ENCODE measurements at regions not wholly inside any gene's neighbourhood (a gene's known extent, or its start where the extent isn't known, plus 50 kb on each side); places are given as distances from the start of the nearest gene placed in this dataset.
"Not testable (repeated sequence)": the region's sequence is repeated elsewhere in the genome, so short reads cannot be mapped to it uniquely, and the experiment has no call there.

DNA sequence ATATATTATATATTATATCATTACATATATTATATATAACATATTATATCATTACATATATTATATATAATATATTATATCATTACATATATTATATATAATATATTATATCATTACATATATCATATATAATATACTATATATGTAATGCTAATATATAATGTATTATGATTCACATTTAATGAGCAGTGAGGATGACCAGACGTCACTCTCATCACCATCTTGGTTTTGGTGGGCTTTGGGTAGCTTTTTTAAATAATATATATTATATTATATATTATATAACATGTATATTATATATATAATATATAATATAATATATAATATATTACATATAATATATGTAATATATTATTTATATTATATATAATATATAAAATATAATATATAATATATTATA, 1189.4 kb upstream of the AUTS2 start:
- FAIRE-seq, result no peak
- H3K27ac Mint-ChIP-seq (ENCODE audit: unreplicated experiment), result no peak overlapping the region
- Histone ChIP-seq H3K9ac (ENCODE audit: low read length) (no peak overlapping the region), H3K9me3 (ENCODE audit: insufficient read depth, low read depth, low read length) (no peaks in the 10 kb centered on the region), H3K27me3 (ENCODE audit: insufficient read depth, low read length) (no peaks in the 10 kb centered on the region), H4K20me1 (ENCODE audit: insufficient read depth, low read length) (no peaks in the 10 kb centered on the region), H2AFZ (ENCODE audit: low read depth, low read length) (no peak overlapping the region), H3K4me2 (ENCODE audit: low read length) (no peak overlapping the region), H3K27ac (ENCODE audit: low read depth, low read length) (no peak overlapping the region), H3K4me3 (ENCODE audit: insufficient read depth, low read depth, low read length) (no peak overlapping the region), H3K79me2 (ENCODE audit: insufficient read depth, low read length) (no peaks in the 10 kb centered on the region), H3K36me3 (ENCODE audit: insufficient read depth, low read length) (no peaks in the 10 kb centered on the region), H3K4me1 (ENCODE audit: insufficient read depth, low read length) (no peaks in the 10 kb centered on the region)
- H3K9me3 Mint-ChIP-seq (ENCODE audit: unreplicated experiment), result peaks cover 6% of the 10 kb centered on the region
- no peaks in the 10 kb centered on the region for H3K27me3 Mint-ChIP-seq (ENCODE audit: low read depth, unreplicated experiment)
- no peak for DNase-seq (ENCODE audit: low read depth)
- TF ChIP-seq EZH2 (IDR thresholded peaks at IDR 0.05; ENCODE audit: insufficient read depth, low read length), result no peak
- no peak for TF ChIP-seq CTCF (IDR thresholded peaks at IDR 0.05; ENCODE audit: insufficient read depth, low read depth, low read length)
- no peak overlapping the region for H3K4me3 Mint-ChIP-seq (ENCODE audit: unreplicated experiment)
- H3K36me3 Mint-ChIP-seq (ENCODE audit: low read depth, unreplicated experiment), result no peaks in the 10 kb centered on the region
- no peaks in the 10 kb centered on the region for H3K4me1 Mint-ChIP-seq (ENCODE audit: low read depth, unreplicated experiment)

DNA sequence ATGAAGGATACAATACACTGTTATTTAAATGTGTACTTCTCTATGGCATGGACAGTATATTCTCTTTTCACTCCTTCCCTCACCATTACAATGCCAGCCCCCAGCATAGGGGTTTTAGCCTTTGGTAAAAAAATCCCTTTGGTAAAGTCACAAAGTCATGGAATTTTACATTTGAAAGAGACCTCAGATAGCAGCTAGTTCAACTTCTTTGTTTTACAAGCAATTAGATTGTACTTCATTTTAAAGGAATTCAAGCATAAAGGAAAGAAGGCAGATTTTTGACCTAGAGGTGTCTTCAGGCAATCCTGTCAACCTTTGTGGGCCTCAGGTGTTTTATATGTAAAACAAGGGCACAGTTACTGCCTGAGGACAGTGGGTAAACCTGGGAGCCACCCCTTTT, 1188.4 kb upstream of the AUTS2 start:
- no peak overlapping the region for H3K9ac ChIP-seq (ENCODE audit: low read length)
- no peak overlapping the region for H3K4me3 Mint-ChIP-seq (ENCODE audit: unreplicated experiment)
- H3K27ac ChIP-seq (ENCODE audit: low read depth, low read length), result no peak overlapping the region
- H4K20me1 ChIP-seq (ENCODE audit: insufficient read depth, low read length), result no peaks in the 10 kb centered on the region
- no peaks in the 10 kb centered on the region for H3K36me3 ChIP-seq (ENCODE audit: insufficient read depth, low read length)
- H3K27me3 Mint-ChIP-seq (ENCODE audit: low read depth, unreplicated experiment), result no peaks in the 10 kb centered on the region
- no peak for TF ChIP-seq EZH2 (IDR thresholded peaks at IDR 0.05; ENCODE audit: insufficient read depth, low read length)
- no peak for TF ChIP-seq CTCF (IDR thresholded peaks at IDR 0.05; ENCODE audit: insufficient read depth, low read depth, low read length)
- FAIRE-seq (no peak), DNase-seq (ENCODE audit: low read depth) (no peak)
- H3K4me2 ChIP-seq (ENCODE audit: low read length), result no peak overlapping the region
- no peak overlapping the region for H3K4me3 ChIP-seq (ENCODE audit: insufficient read depth, low read depth, low read length)
- no peaks in the 10 kb centered on the region for H3K79me2 ChIP-seq (ENCODE audit: insufficient read depth, low read length)
- no peaks in the 10 kb centered on the region for H3K36me3 Mint-ChIP-seq (ENCODE audit: low read depth, unreplicated experiment)
- peaks cover 6% of the 10 kb centered on the region for H3K9me3 Mint-ChIP-seq (ENCODE audit: unreplicated experiment)
- H3K4me1 Mint-ChIP-seq (ENCODE audit: low read depth, unreplicated experiment), result no peaks in the 10 kb centered on the region
- no peaks in the 10 kb centered on the region for H3K4me1 ChIP-seq (ENCODE audit: insufficient read depth, low read length)
- no peak overlapping the region for H2AFZ ChIP-seq (ENCODE audit: low read depth, low read length)
- no peaks in the 10 kb centered on the region for H3K9me3 ChIP-seq (ENCODE audit: insufficient read depth, low read depth, low read length)
- H3K27ac Mint-ChIP-seq (ENCODE audit: unreplicated experiment), result no peak overlapping the region
- H3K27me3 ChIP-seq (ENCODE audit: insufficient read depth, low read length), result no peaks in the 10 kb centered on the region

DNA sequence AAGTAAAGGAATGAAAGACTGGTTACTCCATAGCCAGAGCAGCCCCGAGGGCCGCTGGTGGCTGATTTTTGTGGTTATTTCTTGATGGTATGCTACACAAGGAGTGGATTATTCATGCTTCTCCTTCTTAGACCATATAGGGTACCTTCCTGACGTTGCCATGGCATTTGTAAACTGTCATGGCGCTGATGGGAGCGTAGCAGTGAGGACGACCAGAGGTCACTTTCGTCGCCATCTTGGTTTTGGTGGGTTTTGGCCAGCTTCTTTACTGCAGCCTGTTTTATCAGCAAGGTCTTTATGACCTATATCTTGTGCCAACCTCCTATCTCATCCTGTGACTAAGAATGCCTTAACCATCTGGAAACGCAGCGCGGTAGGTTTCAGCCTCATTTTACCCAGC, 1187.6 kb upstream of the AUTS2 start:
- not testable (repeated sequence) for H3K27ac Mint-ChIP-seq (ENCODE audit: unreplicated experiment); FAIRE-seq; H4K20me1 ChIP-seq (ENCODE audit: insufficient read depth, low read length); H3K36me3 ChIP-seq (ENCODE audit: insufficient read depth, low read length); H3K4me2 ChIP-seq (ENCODE audit: low read length); H3K27me3 ChIP-seq (ENCODE audit: insufficient read depth, low read length); H3K27ac ChIP-seq (ENCODE audit: low read depth, low read length); H2AFZ ChIP-seq (ENCODE audit: low read depth, low read length); H3K4me3 Mint-ChIP-seq (ENCODE audit: unreplicated experiment); H3K36me3 Mint-ChIP-seq (ENCODE audit: low read depth, unreplicated experiment); H3K4me3 ChIP-seq (ENCODE audit: insufficient read depth, low read depth, low read length); H3K27me3 Mint-ChIP-seq (ENCODE audit: low read depth, unreplicated experiment); H3K9ac ChIP-seq (ENCODE audit: low read length); H3K9me3 Mint-ChIP-seq (ENCODE audit: unreplicated experiment); H3K79me2 ChIP-seq (ENCODE audit: insufficient read depth, low read length); H3K9me3 ChIP-seq (ENCODE audit: insufficient read depth, low read depth, low read length); H3K4me1 ChIP-seq (ENCODE audit: insufficient read depth, low read length); DNase-seq (ENCODE audit: low read depth); H3K4me1 Mint-ChIP-seq (ENCODE audit: low read depth, unreplicated experiment)

All from astrocyte (in vitro differentiated cells and primary cell).